Small intestine (tissue), 7 donors: ENCODE measurements at regions not wholly inside any gene's neighbourhood (a gene's known extent, or its start where the extent isn't known, plus 50 kb on each side); places are given as distances from the start of the nearest gene placed in this dataset.

Experiments used
- DNase-seq, 2 donors: peaks; one replicate each; pipeline versions ENCODE4 v3.0.0 to v3.0.0-alpha.2; 2013
- FAIRE-seq: peaks from 2 replicates; lab custom pipeline; 2012; peaks lifted over from hg19 to GRCh38; lab: Jason Lieb, UNC
- H3K27ac ChIP-seq, 3 donors: one replicate each; pipeline ENCODE4 v1.5.1; 2013; ENCODE audit warnings: low read length in 2 of 3, mild to moderate bottlenecking in 2 of 3, control low read depth in 1 of 3, inconsistent platforms in 1 of 3, low read depth in 1 of 3, moderate library complexity in 1 of 3
- H3K27me3 ChIP-seq, 3 donors: one replicate each; pipeline ENCODE4 v1.6.1; 2013; ENCODE audit warnings: low read length in 3 of 3, inconsistent platforms in 1 of 3; ENCODE audit not compliant: control insufficient read depth in 3 of 3, insufficient read depth in 3 of 3
- H3K36me3 ChIP-seq, 3 donors: one replicate each; pipeline ENCODE4 v1.6.1; 2013; ENCODE audit warnings: low read length in 3 of 3, inconsistent platforms in 1 of 3, low read depth in 1 of 3, mild to moderate bottlenecking in 1 of 3, moderate library complexity in 1 of 3; ENCODE audit not compliant: control insufficient read depth in 3 of 3, insufficient read depth in 2 of 3
- H3K4me1 ChIP-seq, 3 donors: one replicate each; pipeline ENCODE4 v1.6.1; 2013; ENCODE audit warnings: low read length in 2 of 3, inconsistent platforms in 1 of 3, low read depth in 1 of 3, mild to moderate bottlenecking in 1 of 3, moderate library complexity in 1 of 3; ENCODE audit not compliant: control insufficient read depth in 3 of 3, insufficient read depth in 2 of 3
- H3K4me3 ChIP-seq, 3 donors: one replicate each; pipeline ENCODE4 v1.5.1; 2013; ENCODE audit warnings: low read length in 3 of 3, control low read depth in 1 of 3, inconsistent platforms in 1 of 3, low read depth in 1 of 3, mild to moderate bottlenecking in 1 of 3, moderate library complexity in 1 of 3
- H3K9me3 ChIP-seq, 2 donors: one replicate each; pipeline ENCODE4 v1.6.1; 2013; ENCODE audit warnings: low read depth in 1 of 2, low read length in 1 of 2; ENCODE audit not compliant: control insufficient read depth in 2 of 2, insufficient read depth in 1 of 2
- WGBS, 3 donors: extraction: QIAGEN DNeasy Blood & Tissue Kit; methylation state at CpG; one replicate each; pipeline ENCODE4 v1.1.7; 2013; 5-methylcytosine and 5-hydroxymethylcytosine counted together
- donor health status: healthy with polysubstance abuse.
- donor health status: control.
- donor health status: control.
- donor health status: Bipolar disorder and iron deficiency.
- donor health status: healthy.

- no peak overlapping the region for H3K27ac ChIP-seq
- FAIRE-seq (no peak), DNase-seq (no peak)
- H3K4me1 ChIP-seq, result no peaks in the 10 kb centered on the region
- H3K36me3 ChIP-seq, result no peaks in the 10 kb centered on the region
- no peak overlapping the region for H3K4me3 ChIP-seq
- 65 to 82% (median 71%) methylated on average over 1 of the region's 1 CpG for WGBS, 3 donors
- peaks cover 0 to 5% of the 10 kb centered on the region in 2 donors for H3K9me3 ChIP-seq
- H3K27me3 ChIP-seq, result peaks cover 0 to 4% (median 0%) of the 10 kb centered on the region in 3 donors
Measured at GRCh38 chr2:126756125-126756524, 100.2 kb downstream of the GYPC start.

GRCh38 chr2:126761256-126761980, 105.5 kb downstream of the GYPC start:
- no peak overlapping the region for H3K4me3 ChIP-seq
- H3K4me1 ChIP-seq, result no peaks in the 10 kb centered on the region
- no peak overlapping the region for H3K27ac ChIP-seq
- WGBS, 3 donors, result 74 to 85% (median 83%) methylated on average over 6 of the region's 6 CpGs
- FAIRE-seq (no peak), DNase-seq (no peak)
- H3K9me3 ChIP-seq, result no peaks in the 10 kb centered on the region
- H3K27me3 ChIP-seq, result peaks cover 0 to 4% (median 0%) of the 10 kb centered on the region in 3 donors
- H3K36me3 ChIP-seq, result no peaks in the 10 kb centered on the region

- Histone ChIP-seq H3K9me3 (no peaks in the 10 kb centered on the region), H3K4me3 (no peak overlapping the region), H3K27me3 (peaks cover 0 to 4% (median 0%) of the 10 kb centered on the region in 3 donors), H3K36me3 (no peaks in the 10 kb centered on the region), H3K27ac (no peak overlapping the region), H3K4me1 (no peaks in the 10 kb centered on the region)
- no peak for FAIRE-seq
- WGBS, 3 donors, result 59 to 93% (median 66%) methylated on average over 4 of the region's 4 CpGs
- DNase-seq, result no peak
Measured at GRCh38 chr2:126761981-126762878, 106.3 kb downstream of the GYPC start.

GRCh38 chr2:126764686-126765265, 108.8 kb downstream of the GYPC start:
- no peaks in the 10 kb centered on the region for H3K4me1 ChIP-seq
- H3K4me3 ChIP-seq, result no peak overlapping the region
- DNase-seq (no peak), FAIRE-seq (no peak)
- H3K9me3 ChIP-seq, result no peaks in the 10 kb centered on the region
- H3K36me3 ChIP-seq, result no peaks in the 10 kb centered on the region
- WGBS, 3 donors, result 78 to 86% (median 85%) methylated on average over 3 of the region's 3 CpGs
- H3K27me3 ChIP-seq, result peaks cover 0 to 2% (median 0%) of the 10 kb centered on the region in 3 donors
- no peak overlapping the region for H3K27ac ChIP-seq

- no peaks in the 10 kb centered on the region for H3K9me3 ChIP-seq
- FAIRE-seq (no peak), DNase-seq (no peak)
- no peaks in the 10 kb centered on the region for H3K4me1 ChIP-seq
- H3K36me3 ChIP-seq, result no peaks in the 10 kb centered on the region
- H3K27ac ChIP-seq, result no peak overlapping the region
- 68 to 77% (median 75%) methylated on average over 3 of the region's 3 CpGs for WGBS, 3 donors
- H3K27me3 ChIP-seq, result peaks cover 0 to 5% (median 0%) of the 10 kb centered on the region in 3 donors
- no peak overlapping the region for H3K4me3 ChIP-seq
Measured at GRCh38 chr2:126765395-126765794, 109.4 kb downstream of the GYPC start.

- no peak overlapping the region for H3K4me3 ChIP-seq
- no peaks in the 10 kb centered on the region for H3K4me1 ChIP-seq
- 78 to 82% (median 81%) methylated on average over 6 to 7 of the region's 7 CpGs for WGBS, 3 donors
- FAIRE-seq (no peak), DNase-seq (no peak)
- no peaks in the 10 kb centered on the region for H3K9me3 ChIP-seq
- H3K27me3 ChIP-seq, result peaks cover 0 to 8% (median 0%) of the 10 kb centered on the region in 3 donors
- no peaks in the 10 kb centered on the region for H3K36me3 ChIP-seq
- H3K27ac ChIP-seq, result no peak overlapping the region
Measured at GRCh38 chr2:126766295-126766968, 110.5 kb downstream of the GYPC start.

GRCh38 chr2:126766969-126767296, 111.0 kb downstream of the GYPC start:
- peaks cover 0 to 8% (median 0%) of the 10 kb centered on the region in 3 donors for H3K27me3 ChIP-seq
- H3K4me3 ChIP-seq, result no peak overlapping the region
- FAIRE-seq (no peak), DNase-seq (no peak)
- no peaks in the 10 kb centered on the region for H3K36me3 ChIP-seq
- H3K27ac ChIP-seq, result no peak overlapping the region
- WGBS, 3 donors, result 76 to 83% (median 77%) methylated on average over 7 of the region's 7 CpGs
- H3K4me1 ChIP-seq, result no peaks in the 10 kb centered on the region
- H3K9me3 ChIP-seq, result no peaks in the 10 kb centered on the region

- DNase-seq (no peak), FAIRE-seq (no peak)
Measured at GRCh38 chr2:126769118-126769517, 113.2 kb downstream of the GYPC start.

More at GRCh38 chr2:126769118-126769517, 113.2 kb downstream of the GYPC start:
- Histone ChIP-seq H3K4me3 (no peak overlapping the region), H3K27ac (no peak overlapping the region), H3K36me3 (no peaks in the 10 kb centered on the region), H3K27me3 (peaks cover 0 to 8% (median 0%) of the 10 kb centered on the region in 3 donors), H3K9me3 (no peaks in the 10 kb centered on the region), H3K4me1 (no peaks in the 10 kb centered on the region)
- 69 to 85% (median 76%) methylated on average over 3 of the region's 3 CpGs for WGBS, 3 donors
